ENCODE measurements at regions not wholly inside any gene's neighbourhood (a gene's known extent, or its start where the extent isn't known, plus 50 kb on each side); places are given as distances from the start of the nearest gene placed in this dataset.

GRCh38 chr5:130479045-130479804 lies 575.0 kb downstream of the CHSY3 start:
- Histone ChIP-seq H3K27me3 (ENCODE audit: control insufficient read depth, insufficient read depth, low read length) (no peaks in the 10 kb centered on the region), H3K9me3 (ENCODE audit: control insufficient read depth, low read length) (peaks cover 4% of the 10 kb centered on the region), H3K36me3 (ENCODE audit: control insufficient read depth, insufficient read depth, low read length) (no peaks in the 10 kb centered on the region), H3K9ac (ENCODE audit: low read length) (no peak overlapping the region), H3K4me3 (ENCODE audit: low read length) (no peak overlapping the region), H3K4me1 (ENCODE audit: control insufficient read depth, insufficient read depth, low read length) (no peaks in the 10 kb centered on the region)

- H3K9ac ChIP-seq (ENCODE audit: low read length) = no peak overlapping the region
- no peaks in the 10 kb centered on the region for H3K36me3 ChIP-seq (ENCODE audit: control insufficient read depth, insufficient read depth, low read length)
- H3K27me3 ChIP-seq (ENCODE audit: control insufficient read depth, insufficient read depth, low read length) = no peaks in the 10 kb centered on the region
- H3K9me3 ChIP-seq (ENCODE audit: control insufficient read depth, low read length) = peaks cover 4% of the 10 kb centered on the region
- H3K4me3 ChIP-seq (ENCODE audit: low read length) = no peak overlapping the region
- H3K4me1 ChIP-seq (ENCODE audit: control insufficient read depth, insufficient read depth, low read length) = no peaks in the 10 kb centered on the region
These were observed 572.1 kb downstream of the CHSY3 start for GRCh38 chr5:130476325-130476724.

- Histone ChIP-seq H3K4me3 (ENCODE audit: low read length) (no peak overlapping the region), H3K4me1 (ENCODE audit: control insufficient read depth, insufficient read depth, low read length) (no peaks in the 10 kb centered on the region), H3K9me3 (ENCODE audit: control insufficient read depth, low read length) (no peaks in the 10 kb centered on the region), H3K36me3 (ENCODE audit: control insufficient read depth, insufficient read depth, low read length) (no peaks in the 10 kb centered on the region), H3K9ac (ENCODE audit: low read length) (no peak overlapping the region), H3K27me3 (ENCODE audit: control insufficient read depth, insufficient read depth, low read length) (no peaks in the 10 kb centered on the region)
These were observed 558.3 kb downstream of the CHSY3 start for GRCh38 chr5:130462516-130462915.

- Histone ChIP-seq H3K4me1 (ENCODE audit: control insufficient read depth, insufficient read depth, low read length) (no peaks in the 10 kb centered on the region), H3K4me3 (ENCODE audit: low read length) (no peak overlapping the region), H3K36me3 (ENCODE audit: control insufficient read depth, insufficient read depth, low read length) (no peaks in the 10 kb centered on the region), H3K27me3 (ENCODE audit: control insufficient read depth, insufficient read depth, low read length) (no peaks in the 10 kb centered on the region), H3K9me3 (ENCODE audit: control insufficient read depth, low read length) (no peaks in the 10 kb centered on the region), H3K9ac (ENCODE audit: low read length) (no peak overlapping the region)
These were observed 550.9 kb downstream of the CHSY3 start for GRCh38 chr5:130455175-130455574.

- H3K9me3 ChIP-seq (ENCODE audit: control insufficient read depth, low read length) = no peaks in the 10 kb centered on the region
- no peaks in the 10 kb centered on the region for H3K36me3 ChIP-seq (ENCODE audit: control insufficient read depth, insufficient read depth, low read length)
- H3K9ac ChIP-seq (ENCODE audit: low read length) = no peak overlapping the region
- H3K4me1 ChIP-seq (ENCODE audit: control insufficient read depth, insufficient read depth, low read length) = no peaks in the 10 kb centered on the region
- H3K4me3 ChIP-seq (ENCODE audit: low read length) = no peak overlapping the region
- no peaks in the 10 kb centered on the region for H3K27me3 ChIP-seq (ENCODE audit: control insufficient read depth, insufficient read depth, low read length)
These were observed 548.5 kb downstream of the CHSY3 start for GRCh38 chr5:130452744-130453143.

- H3K27me3 ChIP-seq (ENCODE audit: control insufficient read depth, insufficient read depth, low read length) = no peaks in the 10 kb centered on the region
- no peak overlapping the region for H3K4me3 ChIP-seq (ENCODE audit: low read length)
- H3K36me3 ChIP-seq (ENCODE audit: control insufficient read depth, insufficient read depth, low read length) = no peaks in the 10 kb centered on the region
- no peak overlapping the region for H3K9ac ChIP-seq (ENCODE audit: low read length)
- no peaks in the 10 kb centered on the region for H3K4me1 ChIP-seq (ENCODE audit: control insufficient read depth, insufficient read depth, low read length)
- no peaks in the 10 kb centered on the region for H3K9me3 ChIP-seq (ENCODE audit: control insufficient read depth, low read length)
These were observed 532.2 kb downstream of the CHSY3 start for GRCh38 chr5:130436430-130436829.

GRCh38 chr5:130427222-130427955 lies 523.1 kb downstream of the CHSY3 start:
- no peak overlapping the region for H3K9ac ChIP-seq (ENCODE audit: low read length)
- H3K4me1 ChIP-seq (ENCODE audit: control insufficient read depth, insufficient read depth, low read length) = no peaks in the 10 kb centered on the region
- no peaks in the 10 kb centered on the region for H3K27me3 ChIP-seq (ENCODE audit: control insufficient read depth, insufficient read depth, low read length)
- no peaks in the 10 kb centered on the region for H3K36me3 ChIP-seq (ENCODE audit: control insufficient read depth, insufficient read depth, low read length)
- H3K9me3 ChIP-seq (ENCODE audit: control insufficient read depth, low read length) = no peaks in the 10 kb centered on the region
- H3K4me3 ChIP-seq (ENCODE audit: low read length) = no peak overlapping the region

GRCh38 chr5:130425424-130425823 lies 521.2 kb downstream of the CHSY3 start:
- Histone ChIP-seq H3K9me3 (ENCODE audit: control insufficient read depth, low read length) (no peaks in the 10 kb centered on the region), H3K4me3 (ENCODE audit: low read length) (no peak overlapping the region), H3K36me3 (ENCODE audit: control insufficient read depth, insufficient read depth, low read length) (no peaks in the 10 kb centered on the region), H3K9ac (ENCODE audit: low read length) (no peak overlapping the region), H3K4me1 (ENCODE audit: control insufficient read depth, insufficient read depth, low read length) (no peaks in the 10 kb centered on the region), H3K27me3 (ENCODE audit: control insufficient read depth, insufficient read depth, low read length) (no peaks in the 10 kb centered on the region)

GRCh38 chr5:130424341-130424740 lies 520.1 kb downstream of the CHSY3 start:
- no peaks in the 10 kb centered on the region for H3K4me1 ChIP-seq (ENCODE audit: control insufficient read depth, insufficient read depth, low read length)
- no peak overlapping the region for H3K9ac ChIP-seq (ENCODE audit: low read length)
- no peaks in the 10 kb centered on the region for H3K36me3 ChIP-seq (ENCODE audit: control insufficient read depth, insufficient read depth, low read length)
- H3K27me3 ChIP-seq (ENCODE audit: control insufficient read depth, insufficient read depth, low read length) = no peaks in the 10 kb centered on the region
- no peak overlapping the region for H3K4me3 ChIP-seq (ENCODE audit: low read length)
- no peaks in the 10 kb centered on the region for H3K9me3 ChIP-seq (ENCODE audit: control insufficient read depth, low read length)

- no peak overlapping the region for H3K9ac ChIP-seq (ENCODE audit: low read length)
- no peaks in the 10 kb centered on the region for H3K36me3 ChIP-seq (ENCODE audit: control insufficient read depth, insufficient read depth, low read length)
- H3K4me1 ChIP-seq (ENCODE audit: control insufficient read depth, insufficient read depth, low read length) = no peaks in the 10 kb centered on the region
- H3K4me3 ChIP-seq (ENCODE audit: low read length) = no peak overlapping the region
- no peaks in the 10 kb centered on the region for H3K9me3 ChIP-seq (ENCODE audit: control insufficient read depth, low read length)
- no peaks in the 10 kb centered on the region for H3K27me3 ChIP-seq (ENCODE audit: control insufficient read depth, insufficient read depth, low read length)
These were observed 498.6 kb downstream of the CHSY3 start for GRCh38 chr5:130402906-130403305.

- H3K36me3 ChIP-seq (ENCODE audit: control insufficient read depth, insufficient read depth, low read length) = no peaks in the 10 kb centered on the region
- H3K4me3 ChIP-seq (ENCODE audit: low read length) = no peak overlapping the region
These were observed 495.8 kb downstream of the CHSY3 start for GRCh38 chr5:130400091-130400490.

GRCh38 chr5:130398825-130399224 lies 494.6 kb downstream of the CHSY3 start:
- Histone ChIP-seq H3K27me3 (ENCODE audit: control insufficient read depth, insufficient read depth, low read length) (no peaks in the 10 kb centered on the region), H3K4me1 (ENCODE audit: control insufficient read depth, insufficient read depth, low read length) (no peaks in the 10 kb centered on the region), H3K4me3 (ENCODE audit: low read length) (no peak overlapping the region), H3K9ac (ENCODE audit: low read length) (no peak overlapping the region), H3K9me3 (ENCODE audit: control insufficient read depth, low read length) (no peaks in the 10 kb centered on the region), H3K36me3 (ENCODE audit: control insufficient read depth, insufficient read depth, low read length) (no peaks in the 10 kb centered on the region)

More at GRCh38 chr5:130400091-130400490, 495.8 kb downstream of the CHSY3 start:
- Histone ChIP-seq H3K9me3 (ENCODE audit: control insufficient read depth, low read length) (no peaks in the 10 kb centered on the region), H3K4me1 (ENCODE audit: control insufficient read depth, insufficient read depth, low read length) (no peaks in the 10 kb centered on the region), H3K9ac (ENCODE audit: low read length) (no peak overlapping the region), H3K27me3 (ENCODE audit: control insufficient read depth, insufficient read depth, low read length) (no peaks in the 10 kb centered on the region)

Measured in mucosa of stomach (tissue), 1 donor.